WERI-Rb-1 (cell line): ENCODE measurements at regions not wholly inside any gene's neighbourhood (a gene's known extent, or its start where the extent isn't known, plus 50 kb on each side); places are given as distances from the start of the nearest gene placed in this dataset.

Experiments used
- DNase-seq: peaks from one replicate; pipeline ENCODE4 v3.0.0-alpha.2; 2020
- H3K27ac ChIP-seq: fragments of 250-450 bp; sonication (Bioruptor Pico); 2 replicates; pipeline ENCODE4 v1.5.1; 2020; ENCODE audit warnings: mild to moderate bottlenecking, moderate library complexity
- H3K27me3 ChIP-seq: fragments of 250-450 bp; sonication (Bioruptor Pico); 2 replicates; pipeline ENCODE4 v1.5.1; 2021; ENCODE audit warnings: mild to moderate bottlenecking, low read depth, moderate library complexity; ENCODE audit not compliant: insufficient read depth, severe bottlenecking
- H3K36me3 ChIP-seq: fragments of 250-450 bp; sonication (Bioruptor Pico); 2 replicates; pipeline ENCODE4 v1.5.1; 2020; ENCODE audit warnings: mild to moderate bottlenecking, moderate library complexity
- H3K4me3 ChIP-seq: 2 replicates; pipeline ENCODE4 v1.5.1; 2011; ENCODE audit warnings: low read depth, mild to moderate bottlenecking, control low read depth, low read length
- H3K9me3 ChIP-seq: fragments of 250-450 bp; sonication (Bioruptor Pico); 2 replicates; pipeline ENCODE4 v1.5.1; 2021; ENCODE audit warnings: mild to moderate bottlenecking, moderate library complexity; ENCODE audit not compliant: severe bottlenecking
- TF ChIP-seq, protein P1 (sequence below): IDR thresholded peaks from 2 replicates; pipeline ENCODE4 v1.5.1; 2011; ENCODE audit warnings: low read depth, mild to moderate bottlenecking, control low read depth, inconsistent platforms, low read length

DNA sequence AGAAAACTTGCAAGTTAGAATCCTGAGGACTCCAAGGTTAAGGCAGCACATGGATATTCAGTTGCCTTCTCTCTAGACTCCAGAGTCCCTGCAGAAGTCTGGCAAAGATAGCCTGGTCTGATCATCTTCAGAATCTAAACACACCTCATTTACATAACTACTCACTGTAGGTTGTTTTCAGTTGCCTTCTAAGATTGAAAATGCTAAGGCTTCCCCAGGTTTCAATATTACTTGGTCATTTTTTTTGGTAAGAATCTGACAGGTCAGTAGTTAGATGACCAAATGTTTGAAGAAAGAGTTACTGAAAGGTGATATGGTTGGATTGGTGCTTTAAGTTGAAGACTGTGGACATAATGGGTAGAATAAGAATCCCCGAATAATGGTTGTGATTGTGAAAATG, 205.4 kb upstream of the KCNJ16 start:
- Histone ChIP-seq H3K27me3 (no peaks in the 10 kb centered on the region), H3K36me3 (no peaks in the 10 kb centered on the region), H3K4me3 (no peak overlapping the region), H3K27ac (no peak overlapping the region), H3K9me3 (no peaks in the 10 kb centered on the region)
- DNase-seq = no peak
- TF ChIP-seq, protein P1, sequence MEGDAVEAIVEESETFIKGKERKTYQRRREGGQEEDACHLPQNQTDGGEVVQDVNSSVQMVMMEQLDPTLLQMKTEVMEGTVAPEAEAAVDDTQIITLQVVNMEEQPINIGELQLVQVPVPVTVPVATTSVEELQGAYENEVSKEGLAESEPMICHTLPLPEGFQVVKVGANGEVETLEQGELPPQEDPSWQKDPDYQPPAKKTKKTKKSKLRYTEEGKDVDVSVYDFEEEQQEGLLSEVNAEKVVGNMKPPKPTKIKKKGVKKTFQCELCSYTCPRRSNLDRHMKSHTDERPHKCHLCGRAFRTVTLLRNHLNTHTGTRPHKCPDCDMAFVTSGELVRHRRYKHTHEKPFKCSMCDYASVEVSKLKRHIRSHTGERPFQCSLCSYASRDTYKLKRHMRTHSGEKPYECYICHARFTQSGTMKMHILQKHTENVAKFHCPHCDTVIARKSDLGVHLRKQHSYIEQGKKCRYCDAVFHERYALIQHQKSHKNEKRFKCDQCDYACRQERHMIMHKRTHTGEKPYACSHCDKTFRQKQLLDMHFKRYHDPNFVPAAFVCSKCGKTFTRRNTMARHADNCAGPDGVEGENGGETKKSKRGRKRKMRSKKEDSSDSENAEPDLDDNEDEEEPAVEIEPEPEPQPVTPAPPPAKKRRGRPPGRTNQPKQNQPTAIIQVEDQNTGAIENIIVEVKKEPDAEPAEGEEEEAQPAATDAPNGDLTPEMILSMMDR = no peak

DNA sequence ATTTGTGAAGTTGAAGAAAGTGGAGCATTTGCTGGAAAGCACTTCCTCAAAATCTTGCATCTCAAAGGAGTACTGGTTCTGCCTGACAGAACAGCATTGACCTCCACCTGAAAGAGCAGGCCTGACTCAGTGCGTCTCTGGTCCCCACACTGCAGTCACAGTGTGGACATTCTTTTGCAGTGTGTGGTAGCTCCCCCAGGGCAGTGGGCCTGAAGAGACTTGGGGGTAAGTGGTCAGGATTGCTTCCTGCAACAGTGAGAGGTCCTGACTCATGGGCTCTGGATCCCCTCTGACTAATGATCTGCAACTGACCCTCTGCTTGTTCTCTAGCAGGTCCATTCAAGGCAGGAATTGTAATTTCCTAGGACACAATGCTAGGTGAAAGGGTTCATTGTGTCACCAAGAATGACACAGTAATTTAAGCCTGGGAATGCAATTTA, 204.9 kb upstream of the KCNJ16 start:
- no peaks in the 10 kb centered on the region for H3K36me3 ChIP-seq
- no peak overlapping the region for H3K27ac ChIP-seq
- TF ChIP-seq, protein P1 = no peak
- H3K27me3 ChIP-seq = no peaks in the 10 kb centered on the region
- DNase-seq = no peak
- no peaks in the 10 kb centered on the region for H3K9me3 ChIP-seq
- no peak overlapping the region for H3K4me3 ChIP-seq

DNA sequence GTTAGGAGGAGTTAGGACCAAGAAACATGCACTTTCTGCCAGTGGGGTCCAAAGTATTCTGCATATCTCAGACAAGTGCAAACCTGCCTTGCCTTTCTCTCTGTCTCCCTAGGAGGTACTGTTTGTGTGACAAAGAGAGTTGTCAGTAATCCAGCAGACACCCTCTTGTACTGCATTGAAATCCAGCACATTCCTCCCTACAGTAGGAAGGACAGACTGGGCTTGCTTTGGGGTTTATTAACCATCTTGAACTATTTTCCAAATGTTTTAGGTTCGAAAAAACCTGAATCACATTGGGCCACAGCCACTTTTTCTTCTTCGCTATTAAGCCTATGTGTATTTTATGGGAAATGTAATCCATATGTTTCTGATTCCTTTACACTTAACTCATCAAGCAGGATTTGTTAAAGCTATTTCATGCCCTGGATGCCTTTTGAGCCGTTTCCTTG, 204.2 kb upstream of the KCNJ16 start:
- no peak overlapping the region for H3K27ac ChIP-seq
- no peaks in the 10 kb centered on the region for H3K9me3 ChIP-seq
- no peak for DNase-seq

DNA sequence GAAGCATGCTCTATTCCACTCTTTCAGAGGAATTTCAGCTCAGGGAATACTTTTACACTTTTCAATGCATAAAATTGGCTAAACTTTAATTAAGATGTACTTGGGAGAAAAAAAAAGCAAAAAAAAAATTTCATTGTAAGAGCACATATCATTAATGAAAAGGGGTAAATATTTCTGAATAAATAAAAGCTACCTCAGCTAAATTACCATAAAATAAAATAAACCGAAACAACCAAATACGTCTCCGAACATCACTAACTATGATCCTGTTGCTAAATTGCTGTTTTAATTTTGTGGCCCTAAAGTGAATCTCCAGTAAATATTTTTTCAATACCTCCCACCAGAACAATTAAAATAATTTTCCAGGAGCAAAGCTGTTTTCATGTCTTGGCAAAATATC, 203.7 kb upstream of the KCNJ16 start:
- Histone ChIP-seq H3K4me3 (no peak overlapping the region), H3K9me3 (no peaks in the 10 kb centered on the region), H3K36me3 (no peaks in the 10 kb centered on the region), H3K27ac (no peak overlapping the region), H3K27me3 (no peaks in the 10 kb centered on the region)
- TF ChIP-seq, protein P1 = no peak
- DNase-seq = no peak

More for the DNA sequence above, 204.2 kb upstream of the KCNJ16 start:
- H3K4me3 ChIP-seq = no peak overlapping the region
- TF ChIP-seq, protein P1 = no peak
- no peaks in the 10 kb centered on the region for H3K36me3 ChIP-seq
- no peaks in the 10 kb centered on the region for H3K27me3 ChIP-seq

DNA sequence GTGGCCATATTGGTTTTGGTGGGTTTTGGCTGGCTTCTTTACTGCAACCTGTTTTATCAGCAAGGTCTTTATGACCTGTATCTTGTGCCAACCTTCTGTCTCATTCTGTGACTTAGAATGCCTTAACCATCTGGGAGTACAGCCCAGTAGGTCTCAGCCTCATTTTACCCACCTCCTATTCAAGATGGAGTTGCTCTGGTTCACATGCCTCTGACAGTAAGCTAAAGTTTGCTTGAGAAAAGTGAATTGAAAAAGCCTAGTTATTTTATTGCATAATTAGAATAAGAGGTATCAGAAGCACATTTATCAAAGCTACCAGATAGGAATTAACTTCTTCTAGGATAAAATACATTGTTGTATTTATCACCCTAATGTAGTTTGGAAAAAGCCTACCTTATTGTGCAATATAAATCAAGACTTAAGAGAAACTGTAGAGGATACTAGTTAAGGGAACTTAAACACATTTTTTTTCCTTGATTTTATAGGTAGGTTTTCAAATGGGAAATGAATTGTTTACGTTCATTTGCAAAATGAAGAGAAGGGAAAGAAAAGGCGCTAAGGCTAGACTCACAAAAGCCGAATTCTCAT, 202.3 kb upstream of the KCNJ16 start:
- DNase-seq = no peak
- Histone ChIP-seq H3K27ac (no peak overlapping the region), H3K36me3 (no peaks in the 10 kb centered on the region), H3K9me3 (no peaks in the 10 kb centered on the region), H3K27me3 (no peaks in the 10 kb centered on the region), H3K4me3 (no peak overlapping the region)
- TF ChIP-seq, protein P1 = no peak

DNA sequence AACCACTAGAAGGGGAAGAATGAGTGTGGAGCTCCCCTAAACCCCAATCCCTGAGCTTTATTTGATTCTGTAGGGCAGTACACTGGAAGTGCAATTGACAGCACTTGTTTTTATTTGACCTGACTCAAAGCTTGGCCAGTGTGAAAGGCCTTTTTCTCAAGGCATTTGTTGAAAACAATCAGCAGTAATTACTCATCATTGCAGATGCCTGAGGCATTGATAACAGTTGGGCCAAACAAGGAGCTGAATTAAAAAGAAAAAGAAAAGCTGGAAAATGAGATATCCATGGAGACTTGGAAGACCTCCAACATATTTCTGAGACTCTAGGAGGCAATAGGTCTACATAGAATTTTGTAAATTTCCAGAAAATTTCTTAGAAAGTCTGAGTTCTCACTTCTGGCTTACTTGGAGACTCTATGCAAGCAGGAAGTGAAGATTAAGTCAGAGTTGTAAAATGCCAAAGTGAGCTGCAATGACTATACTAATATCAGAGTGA, 200.8 kb upstream of the KCNJ16 start:
- TF ChIP-seq, protein P1 = no peak
- H3K27me3 ChIP-seq = no peaks in the 10 kb centered on the region
- no peaks in the 10 kb centered on the region for H3K9me3 ChIP-seq
- no peaks in the 10 kb centered on the region for H3K36me3 ChIP-seq
- H3K27ac ChIP-seq = no peak overlapping the region
- no peak overlapping the region for H3K4me3 ChIP-seq
- DNase-seq = no peak
